Stimulated activated CD4-positive, alpha-beta T cell treated with anti-CD3 and anti-CD28 coated beads, Interleukin-1b, Interleukin-23, amount 100 ng/mL, for 48 hours (primary cell): ENCODE measurements at regions not wholly inside any gene's neighbourhood (a gene's known extent, or its start where the extent isn't known, plus 50 kb on each side); places are given as distances from the start of the nearest gene placed in this dataset.
"Not testable (repeated sequence)": the region's sequence is repeated elsewhere in the genome, so short reads cannot be mapped to it uniquely, and the experiment has no call there.

Source experiments
- DNase-seq: peaks from one replicate; pipeline ENCODE4 v3.0.0-alpha.2; 2020

DNA sequence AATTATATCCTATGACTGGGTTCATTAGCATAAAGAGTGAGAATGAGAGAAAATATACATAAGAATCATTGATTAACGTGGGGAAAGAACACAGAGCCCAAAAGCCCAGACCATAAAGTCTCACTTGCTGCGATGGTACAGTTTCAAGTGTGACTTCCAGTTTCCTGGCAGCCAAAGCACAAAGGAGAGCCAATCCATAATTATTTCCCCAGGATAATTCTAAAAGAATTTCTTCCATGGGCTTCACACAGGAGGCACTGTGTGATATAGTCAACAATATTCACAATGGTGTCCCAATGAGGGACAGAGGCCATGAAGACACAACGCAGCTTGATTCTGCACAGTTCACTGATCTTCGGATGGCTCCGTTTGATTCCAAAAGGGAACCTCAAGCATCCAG is 321.6 kb downstream of the PLPP3 start:
- no peak for DNase-seq

- no peak for DNase-seq
Observed at GRCh38 chr1:56256153-56257000, 323.0 kb downstream of the PLPP3 start.

DNA sequence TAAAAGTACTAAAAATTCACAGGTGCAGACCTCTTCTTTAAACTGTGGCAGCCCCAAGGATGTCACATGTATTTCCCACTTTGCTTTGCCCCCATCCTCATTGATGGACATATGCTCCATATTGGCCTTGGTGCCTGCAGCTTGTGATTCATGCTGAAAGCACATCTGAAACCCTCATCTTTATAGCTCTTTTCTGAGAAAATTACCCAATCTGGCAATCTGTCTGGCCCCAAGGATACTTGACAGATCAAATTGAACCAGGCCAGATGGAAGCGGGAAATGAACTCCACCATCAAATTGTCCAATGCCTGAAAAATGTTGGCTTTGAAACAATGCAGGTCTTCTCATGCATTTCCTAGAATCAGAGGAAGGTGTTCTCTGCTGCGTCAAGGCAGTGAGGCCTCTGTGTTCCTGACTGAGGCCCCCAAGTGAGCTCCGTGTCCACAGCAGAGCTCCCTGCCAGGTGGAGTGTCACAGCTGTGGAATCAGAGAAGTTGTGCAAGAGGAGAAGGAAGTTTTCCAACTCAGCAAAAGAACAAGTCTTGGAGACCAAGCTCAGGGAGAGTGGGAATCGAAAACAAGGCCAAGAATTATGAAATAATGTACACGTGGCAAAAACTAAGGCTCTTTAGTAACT is 323.7 kb downstream of the PLPP3 start:
- no peak for DNase-seq

GRCh38 chr1:56254130-56254529 is 325.2 kb downstream of the PLPP3 start:
- no peak for DNase-seq

GRCh38 chr1:56250809-56251208 is 328.6 kb downstream of the PLPP3 start:
- DNase-seq = no peak

DNA sequence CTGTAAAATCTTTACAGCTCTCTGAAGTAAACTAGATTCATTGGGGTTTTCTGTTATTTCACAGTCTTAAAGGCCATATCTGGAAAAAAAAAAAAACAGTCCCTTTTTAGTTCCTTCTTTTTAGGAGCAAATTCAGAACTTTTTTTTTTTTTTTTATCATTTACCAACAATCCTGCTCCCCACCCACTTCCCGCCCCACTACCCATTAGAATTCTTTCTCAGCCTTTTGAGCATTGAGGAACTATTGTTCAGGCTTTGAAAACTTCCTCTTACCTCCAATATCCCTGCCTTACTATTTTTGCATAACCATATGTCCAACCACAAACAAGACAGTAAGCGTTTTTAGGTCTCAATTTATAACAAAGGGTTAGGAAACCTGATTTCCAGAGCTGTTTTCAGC is 330.1 kb downstream of the PLPP3 start:
- no peak for DNase-seq

DNA sequence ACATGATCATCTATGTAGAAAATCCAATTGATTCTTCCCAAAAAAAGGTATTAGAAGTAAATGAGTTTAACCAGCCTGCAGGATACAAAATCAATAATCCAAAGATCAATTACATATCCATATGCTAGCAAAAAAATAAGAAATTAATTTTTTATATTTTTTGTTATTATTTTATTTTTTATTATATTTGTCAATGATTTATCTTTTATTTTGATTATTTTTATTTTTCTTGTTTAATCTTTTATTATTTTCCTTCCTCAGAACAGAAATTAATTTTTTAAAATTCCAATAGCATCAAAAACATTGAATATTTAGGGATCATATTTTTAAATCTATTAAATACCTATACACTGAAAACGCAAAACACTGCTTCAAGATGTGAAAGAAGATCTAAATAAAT is 331.2 kb downstream of the PLPP3 start:
- no peak for DNase-seq

- DNase-seq = not testable (repeated sequence)
Observed at GRCh38 chr1:56246726-56247125, 332.6 kb downstream of the PLPP3 start.

DNA sequence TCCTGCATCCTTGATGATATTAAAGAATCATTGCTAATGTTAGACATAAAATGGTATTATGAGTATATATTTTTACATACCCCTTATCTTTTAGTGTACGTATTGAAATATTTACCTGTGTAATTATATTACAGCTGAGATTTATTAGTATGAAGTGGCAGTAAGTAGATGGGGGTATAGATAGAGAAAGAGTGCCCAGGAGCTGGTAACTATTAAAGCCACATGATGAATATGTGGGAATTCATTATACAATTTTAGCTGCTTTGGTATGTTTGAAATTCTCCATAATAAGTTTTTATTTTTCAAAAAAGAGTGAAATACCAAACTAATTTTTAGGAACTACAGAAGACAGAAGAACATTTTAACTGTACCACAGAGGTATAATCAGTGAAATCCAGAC is 339.0 kb downstream of the PLPP3 start:
- DNase-seq = no peak

GRCh38 chr1:56237491-56238064 is 341.8 kb downstream of the PLPP3 start:
- DNase-seq = no peak

DNA sequence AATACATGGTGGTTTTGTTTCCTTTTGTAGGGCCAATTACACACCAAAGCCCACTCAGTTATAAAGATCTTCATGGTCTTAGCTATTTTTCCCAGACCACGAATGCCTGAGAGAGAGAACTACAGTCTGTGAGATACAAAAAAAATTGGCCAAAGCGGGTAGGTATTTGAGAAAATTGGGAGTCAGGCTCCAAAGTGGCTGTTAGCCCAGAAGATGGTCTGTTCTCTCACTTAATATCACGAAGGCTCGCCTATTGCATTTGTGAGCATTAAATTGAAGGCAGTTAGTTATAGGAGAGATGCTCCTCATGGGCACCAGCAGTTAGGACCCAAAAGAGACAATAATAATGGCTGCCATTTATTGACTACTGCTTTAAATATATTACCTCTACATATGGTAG is 342.7 kb downstream of the PLPP3 start:
- DNase-seq = no peak

GRCh38 chr1:56235909-56236510 is 343.4 kb downstream of the PLPP3 start:
- DNase-seq = no peak

DNA sequence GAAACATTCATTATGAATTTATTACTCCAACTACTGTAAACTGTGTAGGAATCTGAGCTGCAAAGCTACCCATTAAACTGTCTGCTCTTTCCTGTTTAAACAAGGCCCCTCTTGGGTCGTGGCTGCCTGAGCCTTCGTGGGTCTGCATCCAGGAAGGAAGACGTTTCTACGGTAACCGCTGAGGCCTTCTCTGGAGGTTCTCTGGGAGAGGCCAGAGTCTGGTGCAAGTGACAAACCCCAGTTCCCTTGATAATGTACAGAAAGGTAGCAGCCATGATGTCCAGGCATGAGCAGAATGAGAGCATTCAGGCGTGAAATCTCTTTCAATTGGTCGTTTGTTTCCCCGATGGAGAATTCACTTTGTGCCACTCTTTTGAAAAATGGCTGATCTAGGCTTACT is 350.2 kb downstream of the PLPP3 start:
- DNase-seq = no peak

DNA sequence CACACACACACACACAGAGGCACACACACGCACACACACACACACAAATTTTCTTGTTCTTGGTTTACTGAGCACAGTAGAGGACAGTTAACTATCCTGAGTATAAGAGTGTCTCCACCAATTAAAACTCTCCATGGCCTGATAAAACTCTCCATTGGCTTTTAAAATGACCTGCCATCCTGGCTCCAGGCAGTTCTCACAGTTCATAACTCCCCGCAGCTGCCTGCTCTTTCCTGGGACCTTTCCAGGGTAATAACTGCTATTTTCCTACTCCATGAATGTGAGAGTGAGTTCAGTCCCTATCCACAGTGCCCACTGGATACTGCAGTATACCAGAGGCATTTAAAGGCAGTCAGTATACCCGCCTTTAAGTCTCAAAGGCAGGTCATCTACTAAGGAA is 351.5 kb downstream of the PLPP3 start:
- no peak for DNase-seq

- no peak for DNase-seq
Observed at GRCh38 chr1:56227401-56227800, 352.0 kb downstream of the PLPP3 start.

DNA sequence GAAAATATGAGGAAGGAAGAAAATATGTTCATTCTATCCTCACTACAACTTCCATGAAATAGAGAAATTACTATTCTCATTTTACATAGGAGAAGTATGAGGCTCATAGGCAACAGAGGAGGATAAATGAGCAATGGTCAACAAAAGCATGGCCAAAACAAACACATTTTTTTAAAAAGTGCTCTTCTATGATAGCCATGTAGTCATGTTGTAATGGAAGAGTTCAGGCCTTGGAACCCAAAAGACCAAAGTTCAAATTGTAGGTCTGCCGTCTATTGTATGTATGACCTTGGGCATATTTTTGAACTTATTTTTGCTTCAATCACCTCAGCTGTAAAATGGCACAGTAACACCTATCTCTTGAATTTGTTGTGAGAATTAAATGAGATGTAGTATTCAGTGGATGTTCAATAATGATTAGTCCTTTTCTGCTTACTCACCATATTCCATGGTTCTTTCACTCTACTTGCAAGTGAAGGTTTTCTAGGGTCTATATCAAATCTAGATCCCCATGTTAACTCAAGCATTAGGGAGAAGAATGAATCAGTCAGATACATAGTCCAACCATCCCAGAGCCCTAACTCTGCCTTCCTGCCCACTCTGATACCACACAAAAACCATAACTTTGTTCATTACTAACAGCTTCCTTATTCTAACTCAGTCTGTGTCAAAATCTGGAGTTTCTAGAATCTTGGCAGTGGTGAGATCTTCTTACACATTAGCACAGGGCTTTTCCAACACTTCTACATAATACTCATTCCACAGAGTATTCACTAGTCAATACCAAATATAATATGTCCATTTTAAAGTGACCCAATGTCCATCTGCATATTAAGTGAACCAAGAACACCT is 353.2 kb downstream of the PLPP3 start:
- DNase-seq = no peak

DNA sequence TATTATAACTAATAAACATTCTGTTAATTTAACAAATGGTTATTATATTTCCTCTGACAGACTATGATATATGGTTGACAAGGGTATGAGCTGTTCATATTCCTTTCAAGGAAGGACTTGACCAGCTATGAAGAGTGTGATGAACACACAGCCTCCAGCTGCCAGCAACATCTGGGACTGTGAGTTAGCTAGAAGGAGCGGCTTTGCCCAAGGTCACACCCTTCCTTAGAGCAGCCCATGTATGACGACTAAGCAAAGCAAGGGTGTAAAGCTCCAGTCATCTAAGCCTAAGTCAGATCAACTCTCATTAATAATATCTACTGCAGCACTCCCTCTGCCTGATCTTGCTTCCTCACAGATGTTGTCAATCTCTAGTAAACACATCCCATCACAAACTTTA is 355.4 kb downstream of the PLPP3 start:
- no peak for DNase-seq

GRCh38 chr1:56222914-56223540 is 356.3 kb downstream of the PLPP3 start:
- DNase-seq = no peak

DNA sequence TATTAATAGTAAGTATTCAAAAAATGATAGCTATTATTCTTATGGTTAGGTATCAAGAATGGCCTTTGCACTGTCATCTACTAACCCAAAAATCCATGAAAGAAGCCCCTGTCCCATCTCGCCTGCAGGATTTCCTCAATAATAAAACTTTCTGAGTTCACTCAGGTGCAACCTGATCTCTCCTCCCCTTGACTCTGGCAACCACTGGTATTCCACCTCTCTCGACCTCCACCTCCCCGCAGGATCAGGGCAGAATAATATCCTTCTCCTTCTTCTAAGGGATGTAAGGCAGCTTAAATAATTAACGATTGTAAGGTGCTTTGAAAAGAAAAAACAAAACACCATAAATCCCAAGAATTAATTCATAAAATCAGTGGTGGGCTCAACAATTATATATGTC is 359.3 kb downstream of the PLPP3 start:
- no peak for DNase-seq

DNA sequence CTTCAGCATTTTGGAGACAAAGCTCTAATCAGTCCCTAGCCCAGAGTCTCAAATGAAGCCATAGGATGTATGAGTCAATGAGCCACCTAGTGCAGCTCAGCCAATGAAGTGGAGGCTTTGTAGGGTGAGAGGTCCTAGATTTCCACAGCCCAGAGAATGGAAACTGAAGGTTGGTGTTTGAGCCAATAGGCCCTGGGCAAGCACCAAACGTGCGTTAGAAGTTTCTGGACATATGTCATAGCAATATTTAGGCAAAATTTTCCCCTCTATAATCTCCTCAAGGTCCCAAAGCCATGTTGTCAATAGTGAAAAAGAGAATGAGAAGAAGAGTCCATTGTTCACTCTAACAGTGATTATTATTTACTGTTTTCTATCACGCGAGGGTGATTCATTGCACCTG is 361.3 kb downstream of the PLPP3 start:
- no peak for DNase-seq

- DNase-seq = no peak
Observed at GRCh38 chr1:56216218-56216617, 363.1 kb downstream of the PLPP3 start.

DNA sequence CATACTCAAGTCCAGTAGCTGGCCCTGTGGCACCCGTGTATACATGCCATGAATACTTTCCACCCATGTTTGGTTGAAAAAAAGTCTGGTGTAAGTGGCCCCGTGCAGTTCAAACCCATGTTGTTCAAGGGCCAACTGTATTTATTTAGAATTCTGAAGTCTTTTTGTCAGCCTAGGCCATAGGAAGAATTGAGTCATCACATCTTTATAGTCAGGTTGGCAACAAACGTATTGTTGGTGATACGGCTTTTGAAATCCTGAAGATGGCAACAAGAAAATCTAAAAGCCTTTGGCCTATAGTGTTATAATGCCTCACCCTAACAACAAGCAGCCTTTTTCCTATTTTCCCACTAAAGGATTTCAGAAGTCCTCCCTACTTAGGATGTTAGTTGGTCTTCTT is 363.6 kb downstream of the PLPP3 start:
- DNase-seq = no peak
